HG03159 (cell line): ENCODE measurements at regions not wholly inside any gene's neighbourhood (a gene's known extent, or its start where the extent isn't known, plus 50 kb on each side); places are given as distances from the start of the nearest gene placed in this dataset.

ENCODE experiments used
- ATAC-seq: cut with Tn5 transposase; IDR thresholded peaks from one replicate; pipeline ENCODE4 v1.9.1; 2021; ENCODE audit warnings: mild to moderate bottlenecking, moderate library complexity; ENCODE audit not compliant: unreplicated experiment

DNA sequence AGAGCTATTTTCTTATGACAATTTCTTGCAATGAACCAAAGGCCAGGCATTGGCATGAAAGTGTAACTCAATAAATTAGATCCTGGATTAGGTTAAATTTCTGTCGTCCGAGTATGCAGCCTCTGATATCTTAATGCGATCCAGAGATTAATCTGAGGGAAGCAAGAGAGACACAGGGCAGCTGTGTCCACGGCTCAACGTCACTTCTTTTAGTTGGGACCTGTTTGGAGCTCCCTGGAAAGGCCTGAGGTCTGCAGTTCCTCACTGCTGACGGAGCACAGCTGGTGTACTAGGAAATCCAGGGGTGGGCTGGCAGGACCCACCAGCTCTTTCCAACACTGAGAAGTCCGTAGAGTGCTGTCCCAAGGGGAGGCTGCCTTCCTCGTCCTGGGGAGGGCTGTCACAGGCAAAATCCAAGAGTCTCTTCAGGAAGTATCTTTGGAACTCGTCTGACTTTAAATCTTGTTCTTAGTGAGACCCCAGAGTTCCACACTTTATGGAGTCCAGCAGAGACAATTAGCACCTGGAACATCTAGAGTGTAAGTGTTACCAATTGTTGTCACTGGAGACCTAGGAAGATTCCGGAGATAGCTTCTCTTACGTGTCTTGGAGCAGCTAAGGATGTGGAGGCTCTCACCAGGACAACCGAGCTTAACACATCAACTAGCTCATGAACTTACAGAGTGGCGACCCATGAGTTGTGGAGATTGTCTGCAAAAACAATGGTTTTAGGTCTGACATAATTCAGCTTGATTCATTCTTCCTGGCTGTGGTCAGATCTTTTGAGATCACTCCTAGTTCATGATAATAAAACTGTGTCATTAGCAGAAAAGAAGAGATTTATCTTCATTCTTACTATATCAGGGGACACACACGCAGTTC, 173.7 kb downstream of the ACKR3 start:
- ATAC-seq, result no peak

DNA sequence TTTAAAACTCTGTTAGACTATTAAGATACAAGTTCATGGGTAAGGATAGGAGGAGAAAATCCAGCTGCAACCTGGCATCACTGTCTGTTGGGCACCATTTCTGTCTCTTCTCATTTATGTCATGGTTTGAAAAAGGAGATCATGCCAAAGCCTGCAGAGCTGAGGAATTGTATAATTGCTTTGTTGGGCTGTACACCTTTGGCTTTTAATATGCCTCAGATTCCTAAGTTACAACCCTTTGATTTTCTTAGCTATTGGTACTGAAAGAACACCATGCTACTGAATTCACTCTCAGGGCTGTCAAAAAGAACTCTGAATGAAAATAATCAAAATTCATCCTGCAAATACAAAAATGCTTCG, 174.3 kb downstream of the ACKR3 start:
- no peak for ATAC-seq

DNA sequence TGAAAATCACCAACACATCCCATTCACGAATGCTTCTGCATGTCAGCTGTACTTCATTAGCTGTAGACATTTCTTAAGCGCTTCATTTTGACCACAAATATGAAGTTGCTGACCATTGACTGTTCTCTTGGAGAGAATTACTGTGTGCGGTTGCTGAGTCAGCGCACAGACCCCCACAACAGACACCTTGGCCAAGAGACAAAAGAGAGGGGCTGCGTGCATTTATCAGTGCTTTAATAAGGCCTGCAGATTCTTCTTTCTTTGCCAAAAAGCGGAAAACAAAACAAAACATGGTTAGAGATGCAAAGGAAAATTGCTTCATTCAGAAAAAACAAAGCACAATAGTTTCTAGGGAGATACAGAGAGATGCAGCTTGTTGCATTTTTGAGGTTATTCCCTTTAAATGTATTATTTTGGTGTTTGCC, 174.7 kb downstream of the ACKR3 start:
- ATAC-seq, result no peak

DNA sequence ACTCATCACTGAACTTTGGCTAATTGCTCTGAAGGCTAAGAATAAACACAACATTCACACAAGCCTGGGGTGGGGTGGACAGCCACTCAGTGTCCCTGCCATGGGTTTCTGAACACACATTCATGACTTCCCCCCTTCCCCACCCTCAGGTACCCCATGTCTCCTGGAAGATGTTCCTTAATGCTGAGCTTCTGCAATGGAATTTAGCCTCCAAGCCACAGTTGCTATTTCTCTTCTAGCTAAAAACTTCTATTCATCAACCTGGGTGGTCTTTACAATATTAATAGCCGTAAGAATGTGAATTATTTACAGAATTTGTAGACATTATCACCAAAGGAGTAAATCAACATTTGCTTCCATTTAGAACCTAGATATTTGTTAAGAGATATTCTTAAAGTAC, 175.1 kb downstream of the ACKR3 start:
- ATAC-seq, result no peak

DNA sequence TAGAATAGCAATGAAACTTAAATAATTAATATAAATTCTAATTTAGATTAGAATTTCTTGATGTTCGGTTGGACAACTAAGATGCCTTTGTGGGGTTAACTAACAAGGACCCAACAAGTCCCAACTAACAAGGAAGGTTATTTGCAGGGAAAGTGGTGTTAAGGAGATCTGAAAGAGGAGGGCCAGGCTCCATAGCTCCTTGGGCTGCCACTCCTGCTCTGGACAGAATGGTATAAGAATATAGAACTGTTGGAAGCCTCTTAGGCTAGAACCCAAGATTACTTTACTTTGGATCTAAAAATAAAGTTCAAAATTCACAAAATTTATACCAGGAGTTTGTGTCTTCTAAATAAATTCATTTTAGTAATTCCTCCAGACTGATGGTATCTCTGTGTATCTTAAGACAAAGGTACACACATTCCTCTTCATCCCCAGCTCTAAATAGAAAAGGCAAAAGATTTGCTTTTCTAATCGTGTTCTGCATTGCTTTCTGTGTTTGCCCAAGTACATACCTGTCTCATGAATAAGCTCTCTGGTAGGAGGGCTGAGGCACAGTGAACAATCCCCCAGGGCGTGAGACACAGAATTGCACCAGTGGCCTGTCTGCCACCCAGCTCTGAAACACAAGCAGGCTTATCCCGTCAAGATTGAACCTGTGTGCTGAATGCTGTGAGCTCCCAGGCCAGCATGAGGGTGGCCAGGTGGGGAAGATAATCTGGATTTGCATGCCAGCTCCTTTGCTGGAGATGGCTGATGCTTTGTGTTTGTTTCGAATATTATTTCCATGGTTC, 176.0 kb downstream of the ACKR3 start:
- no peak for ATAC-seq

DNA sequence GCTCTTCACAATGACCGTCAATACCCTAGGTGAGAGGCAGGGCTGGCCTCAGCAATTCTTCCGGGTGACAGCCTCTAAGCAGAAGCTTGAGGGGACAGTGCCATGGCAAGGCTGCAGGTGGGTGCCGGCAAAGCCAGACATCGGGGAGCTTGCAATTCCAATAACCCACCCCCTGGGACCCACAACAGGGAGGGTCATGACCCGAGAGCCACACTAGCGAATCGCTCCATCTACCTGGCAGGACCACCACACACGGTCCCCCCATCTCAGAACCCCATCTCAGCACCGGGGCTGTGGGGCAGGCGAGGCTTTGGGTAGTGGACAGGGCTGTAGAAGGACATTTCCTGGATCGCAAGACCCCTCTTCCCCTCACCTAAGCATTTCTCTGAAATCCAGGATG, 177.2 kb downstream of the ACKR3 start:
- ATAC-seq, result no peak

DNA sequence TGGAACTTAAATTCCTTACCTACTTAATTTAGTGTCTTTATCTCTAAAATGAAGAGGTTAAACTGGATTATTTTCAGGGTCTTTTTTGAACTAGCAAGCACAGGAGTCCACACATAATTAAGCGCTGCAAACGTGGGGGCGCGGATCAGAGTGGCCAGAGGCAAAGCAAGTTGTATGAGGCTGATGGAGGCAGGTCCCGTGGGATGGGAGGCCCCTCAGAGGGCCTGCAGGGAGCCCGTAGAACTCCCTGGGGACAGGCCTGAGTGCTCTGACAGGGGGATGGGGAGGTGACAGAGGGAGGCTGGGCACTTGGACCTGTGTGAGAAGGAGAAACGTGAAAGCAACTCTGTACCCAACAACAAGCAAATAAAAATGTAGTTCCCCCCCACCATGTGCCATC, 177.8 kb downstream of the ACKR3 start:
- ATAC-seq, result no peak

DNA sequence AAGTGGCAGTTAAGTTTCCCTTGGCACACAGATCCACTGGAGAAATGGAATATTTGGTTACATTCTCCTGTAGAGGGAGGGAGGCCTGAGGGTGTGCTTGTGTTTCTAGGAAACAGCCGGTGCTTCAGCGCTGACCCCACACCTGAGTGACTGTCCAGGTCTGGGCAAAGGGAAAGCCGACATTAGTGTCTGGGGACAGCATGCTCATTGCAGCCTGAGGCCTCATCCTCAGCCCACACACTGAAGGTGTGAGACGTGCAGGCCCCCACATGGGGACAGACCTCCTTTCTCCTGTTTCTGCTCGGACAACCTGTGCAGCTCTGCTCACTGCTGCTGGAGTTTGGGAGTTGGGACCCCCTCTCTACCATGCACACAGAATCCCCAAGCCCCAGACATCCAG, 178.3 kb downstream of the ACKR3 start:
- no peak for ATAC-seq

DNA sequence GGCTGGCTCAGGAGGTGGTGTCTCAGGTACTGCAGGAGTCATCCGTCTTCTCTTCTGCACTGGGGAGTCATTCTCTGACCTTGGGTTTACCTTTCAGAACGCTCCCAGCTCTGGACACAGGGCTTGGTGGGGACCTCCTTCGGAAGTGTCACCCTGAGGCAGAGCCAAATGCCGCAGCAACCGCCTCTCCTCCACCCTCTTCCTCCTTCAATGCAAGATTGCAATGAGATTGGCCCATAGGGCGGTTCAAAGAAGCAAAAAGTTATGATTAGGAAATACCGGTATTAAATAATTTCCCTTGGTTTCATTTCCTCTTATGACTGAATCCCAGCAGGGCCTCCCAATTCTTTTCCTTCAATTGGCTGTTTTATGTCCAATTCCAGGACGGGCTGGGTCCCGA, 178.8 kb downstream of the ACKR3 start:
- ATAC-seq, result no peak

DNA sequence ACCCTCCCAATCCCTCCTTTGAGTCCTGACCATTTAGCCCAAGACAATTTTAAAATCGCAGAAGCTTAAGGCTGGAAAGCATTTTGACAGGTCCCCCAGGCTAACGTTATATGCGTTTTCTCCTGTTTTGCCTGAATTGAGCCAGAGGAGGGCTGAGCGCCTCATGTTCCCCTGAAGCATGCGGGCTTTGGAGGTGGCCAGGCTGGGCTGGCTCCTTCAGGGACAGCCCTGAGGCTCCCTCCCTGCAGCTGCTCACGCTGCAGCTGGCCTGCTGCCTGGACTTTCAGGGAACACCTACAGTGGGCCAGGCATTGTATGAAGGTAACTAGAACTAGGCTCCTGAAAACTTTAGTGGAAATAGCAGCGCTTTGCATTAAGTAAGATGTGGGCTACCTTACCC, 179.2 kb downstream of the ACKR3 start:
- ATAC-seq, result no peak

DNA sequence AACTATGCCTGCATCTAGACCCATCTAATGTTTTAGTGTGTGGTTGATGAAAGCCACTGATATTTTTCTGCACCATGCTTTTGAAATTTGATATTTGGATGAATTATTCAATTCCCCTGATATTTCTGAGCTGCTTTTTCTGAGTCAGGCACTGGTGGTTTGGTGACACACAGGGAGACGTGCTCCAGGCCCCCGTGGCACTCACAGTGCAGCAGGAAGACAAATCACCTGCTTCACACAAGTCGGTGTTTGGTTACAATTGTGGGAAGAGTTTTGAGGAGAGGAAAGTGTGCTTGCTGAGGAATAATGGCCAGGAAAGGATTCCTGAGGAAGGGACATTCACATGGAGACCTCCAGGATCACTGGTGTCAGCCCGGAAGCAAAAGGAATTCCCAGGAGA, 179.7 kb downstream of the ACKR3 start:
- no peak for ATAC-seq

DNA sequence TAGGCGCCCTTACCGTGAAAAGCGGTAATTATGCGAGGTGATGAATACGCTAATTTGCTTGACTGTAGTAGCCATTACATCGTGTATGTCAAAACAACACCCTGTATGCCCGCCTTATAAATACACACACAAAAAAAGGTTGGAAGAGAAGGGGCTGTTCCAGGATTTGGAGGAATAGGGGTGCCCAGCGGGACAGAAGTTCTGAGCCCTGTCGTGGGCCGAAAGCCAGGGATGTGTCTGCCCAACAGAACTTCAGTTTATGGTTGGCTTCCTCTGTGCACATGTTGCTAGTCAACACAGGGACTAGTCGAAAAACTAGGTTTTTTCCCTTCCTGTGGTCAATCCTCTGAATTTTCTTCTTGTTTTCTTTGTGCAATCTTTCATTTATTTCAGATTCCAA, 182.5 kb downstream of the ACKR3 start:
- ATAC-seq, result no peak

DNA sequence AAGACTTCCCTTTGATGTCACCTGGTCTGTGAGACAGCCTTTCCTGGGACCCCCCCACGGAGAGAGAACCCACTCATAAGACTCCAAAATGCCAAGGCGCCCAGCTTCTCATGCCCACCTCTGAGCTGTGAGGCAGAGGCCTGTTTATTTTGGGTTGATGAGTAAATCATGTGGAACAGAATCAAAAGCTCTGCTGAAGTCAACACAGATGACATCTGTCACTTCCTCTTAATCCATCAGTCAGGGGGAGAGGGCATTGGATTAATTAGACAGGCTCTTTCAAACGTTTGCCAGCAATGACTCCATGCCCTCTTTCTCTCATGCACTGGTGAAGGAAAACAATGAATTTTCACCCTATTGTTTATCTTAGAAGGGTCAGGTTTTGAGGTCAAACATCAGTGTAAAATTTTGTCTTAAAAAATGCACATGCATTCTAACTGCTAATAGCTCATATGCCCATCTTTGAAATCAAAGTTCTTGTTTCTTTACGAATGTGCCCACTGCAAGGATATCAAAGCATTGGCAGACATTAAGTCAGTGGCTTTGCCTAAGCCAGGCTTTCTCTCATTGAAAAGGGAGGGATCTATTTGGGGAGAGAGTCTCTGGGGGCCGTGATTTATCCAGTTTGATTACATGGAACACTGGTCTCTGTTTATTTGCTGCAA, 184.1 kb downstream of the ACKR3 start:
- no peak for ATAC-seq

DNA sequence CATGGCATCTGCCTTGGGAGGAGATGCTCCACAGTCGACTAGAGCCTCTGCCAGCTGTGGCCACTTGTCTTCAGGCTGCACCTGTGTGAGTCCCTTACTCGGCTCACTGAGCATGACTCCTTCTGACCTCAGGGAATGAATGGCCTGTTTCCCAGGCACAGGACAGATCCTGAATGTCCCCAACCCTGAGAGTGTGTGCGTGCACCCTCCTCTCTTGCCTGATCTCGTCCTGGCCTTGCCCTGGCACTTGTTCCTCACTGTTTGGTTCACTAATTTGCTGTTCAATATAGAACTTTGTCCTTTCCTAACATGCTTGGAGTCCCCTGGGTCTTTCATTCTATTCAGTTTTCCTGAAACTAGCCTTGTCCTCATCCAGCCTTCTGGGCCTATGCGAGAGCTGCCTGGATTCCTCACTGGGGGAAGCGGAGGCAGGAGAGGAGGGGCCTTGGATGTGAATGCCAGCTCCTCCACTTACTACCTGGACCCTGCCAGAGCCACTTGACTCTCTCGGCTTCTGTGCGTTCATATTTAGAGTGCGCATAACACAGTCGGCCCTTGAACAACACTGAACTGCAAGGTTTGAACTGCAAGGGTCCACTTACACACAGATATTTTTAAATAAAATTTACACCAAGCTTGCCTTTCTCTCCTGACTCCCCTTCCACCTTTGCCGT, 184.8 kb downstream of the ACKR3 start:
- no peak for ATAC-seq

DNA sequence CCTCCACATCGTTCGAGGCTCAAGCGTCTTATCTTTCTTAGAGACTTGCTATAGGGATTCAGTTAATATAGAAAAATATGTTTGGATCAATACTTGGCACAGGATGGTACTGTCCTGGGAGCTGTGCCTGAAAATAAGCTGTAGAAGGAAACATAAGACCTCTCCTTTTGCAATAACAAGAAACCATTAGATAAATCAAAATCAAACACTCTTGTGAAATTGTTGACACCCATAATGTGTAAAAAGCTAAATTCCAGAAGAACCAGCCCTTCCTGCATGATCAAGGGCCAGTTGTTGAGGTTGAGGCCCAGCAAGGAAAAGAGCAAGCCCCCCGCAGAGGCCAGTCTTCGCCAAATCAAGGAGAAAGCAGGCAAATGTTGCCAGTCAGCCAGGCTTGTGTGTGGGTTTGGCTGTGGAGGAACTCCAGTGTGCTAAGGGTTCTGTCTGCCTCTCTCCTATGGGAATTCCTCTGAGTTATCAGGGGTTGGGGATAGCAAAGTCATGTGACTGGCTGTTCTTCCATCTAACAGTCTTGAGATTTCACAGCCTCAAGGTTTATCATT, 185.7 kb downstream of the ACKR3 start:
- no peak for ATAC-seq

DNA sequence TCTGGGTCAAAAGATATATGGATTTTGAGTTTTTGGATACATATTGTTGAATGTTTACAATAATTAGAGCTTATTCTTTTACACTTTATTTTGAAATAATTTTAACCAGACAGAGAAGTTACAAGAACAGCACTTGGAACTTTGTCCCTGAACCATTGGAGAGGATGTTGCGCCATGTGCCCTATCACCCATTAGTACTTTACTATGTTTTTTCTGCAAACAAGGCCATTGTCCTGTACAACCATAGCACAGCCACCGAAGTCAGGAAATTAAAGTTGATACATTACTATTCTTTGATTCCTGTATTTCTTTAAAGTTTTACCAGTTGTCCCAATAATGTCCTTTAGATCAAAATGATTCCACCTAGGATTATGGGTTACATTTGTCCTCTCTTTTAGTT, 188.8 kb downstream of the ACKR3 start:
- ATAC-seq, result no peak

DNA sequence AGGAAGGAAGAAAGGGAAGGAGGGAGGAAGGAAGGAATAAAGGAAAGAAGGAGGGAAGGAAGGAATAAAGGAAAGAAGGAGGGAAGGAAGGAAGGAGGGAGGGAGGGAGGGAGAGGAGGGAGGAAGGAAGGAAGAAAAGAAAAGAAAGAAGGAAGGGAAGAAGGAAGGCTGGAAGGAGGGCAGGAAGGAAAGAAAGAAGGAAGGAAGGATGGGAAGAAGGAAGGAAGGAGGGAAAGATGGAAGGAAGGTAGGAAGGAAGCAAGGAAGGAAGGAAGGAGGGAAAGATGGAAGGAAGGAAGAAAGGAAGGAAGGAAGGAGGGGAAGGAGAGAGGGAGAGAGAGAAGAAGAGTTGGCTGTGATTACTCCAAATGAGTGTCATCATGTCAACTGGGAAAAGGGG, 190.6 kb downstream of the ACKR3 start:
- ATAC-seq, result no peak

DNA sequence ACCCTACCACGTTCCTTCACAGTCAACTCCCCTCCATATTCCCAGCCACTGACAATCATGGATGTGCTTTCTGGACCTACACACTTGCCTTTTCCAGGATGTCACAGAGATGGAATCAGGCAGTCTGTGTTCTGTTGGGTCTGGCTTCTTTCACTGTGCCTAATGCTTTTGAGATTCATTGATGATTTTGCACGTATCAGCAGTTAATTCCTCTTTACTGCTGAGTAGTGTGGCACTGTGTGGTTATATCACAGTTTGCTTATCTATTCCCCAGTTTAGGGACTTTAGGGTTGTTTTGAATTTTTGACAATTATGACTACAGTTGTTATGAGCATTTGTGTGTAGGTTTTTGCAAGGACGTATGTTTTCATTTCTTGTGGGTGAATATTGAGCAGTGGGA, 191.7 kb downstream of the ACKR3 start:
- ATAC-seq, result no peak

DNA sequence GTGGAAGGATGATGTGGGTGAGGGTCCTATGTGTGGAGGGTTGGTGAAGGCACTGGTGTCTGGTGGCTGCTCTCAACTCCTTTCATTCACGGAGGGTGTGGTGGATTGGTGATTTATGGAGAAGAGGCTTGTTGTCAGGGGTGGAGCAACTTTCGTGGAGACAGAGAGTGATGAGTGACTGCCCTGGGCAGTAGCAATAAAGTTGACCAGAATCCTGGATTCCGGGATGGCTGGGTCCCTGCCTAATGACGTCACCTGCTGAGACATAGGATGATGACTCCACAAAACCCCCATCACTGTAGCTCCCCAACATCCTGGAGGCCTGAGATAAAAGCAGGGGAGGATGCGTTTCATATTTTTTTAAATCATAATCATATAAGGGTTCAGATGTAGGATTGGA, 193.0 kb downstream of the ACKR3 start:
- ATAC-seq, result no peak

DNA sequence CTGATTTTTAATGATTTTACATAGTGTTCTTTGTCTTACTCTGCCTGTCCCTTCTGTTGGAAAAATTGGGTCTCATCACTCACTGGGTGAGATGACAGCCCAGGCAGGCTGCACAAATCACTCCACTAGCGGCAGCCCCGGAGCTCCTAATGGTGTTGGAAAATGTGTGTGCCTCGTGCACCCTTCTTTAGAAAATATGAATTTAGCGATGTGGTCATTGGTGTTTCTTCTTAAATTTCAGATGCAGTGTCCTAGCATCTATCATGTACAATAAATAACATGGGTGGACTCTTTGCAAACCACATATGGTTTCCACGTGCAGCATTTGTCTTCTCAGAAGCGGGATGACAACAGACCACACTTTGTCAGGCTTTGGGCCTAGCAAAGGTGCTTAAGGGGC, 194.2 kb downstream of the ACKR3 start:
- no peak for ATAC-seq

DNA sequence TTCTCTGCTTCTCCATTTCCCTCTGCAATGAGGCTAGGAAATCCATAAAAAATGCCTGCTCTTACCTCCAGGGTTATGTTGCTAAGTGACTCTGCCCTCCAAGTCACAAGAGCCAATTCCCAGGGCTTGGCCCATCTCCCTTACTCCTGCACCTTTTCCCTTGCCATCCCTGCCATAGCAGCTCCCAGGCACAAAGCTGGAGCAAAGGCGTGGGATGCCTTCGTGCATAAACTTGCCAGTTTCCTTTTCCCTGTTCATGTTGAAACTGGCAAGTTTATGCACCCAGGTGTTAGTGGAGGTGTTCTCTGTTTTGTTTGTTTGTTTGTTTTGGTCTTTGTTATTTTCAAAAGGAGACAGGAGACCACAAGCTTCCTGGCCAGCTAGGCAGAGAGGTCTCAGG, 195.1 kb downstream of the ACKR3 start:
- ATAC-seq, result no peak
